HG03460 (cell line): ENCODE measurements at regions not wholly inside any gene's neighbourhood (a gene's known extent, or its start where the extent isn't known, plus 50 kb on each side); places are given as distances from the start of the nearest gene placed in this dataset.
"Not testable (repeated sequence)": the region's sequence is repeated elsewhere in the genome, so short reads cannot be mapped to it uniquely, and the experiment has no call there.

Experiments used
- ATAC-seq: cut with Tn5 transposase; IDR thresholded peaks from one replicate; pipeline ENCODE4 v1.9.1; 2021; ENCODE audit not compliant: unreplicated experiment

- ATAC-seq: no peak
Measured at GRCh38 chr1:163970699-163971098, 588.3 kb upstream of the PBX1 start.

DNA sequence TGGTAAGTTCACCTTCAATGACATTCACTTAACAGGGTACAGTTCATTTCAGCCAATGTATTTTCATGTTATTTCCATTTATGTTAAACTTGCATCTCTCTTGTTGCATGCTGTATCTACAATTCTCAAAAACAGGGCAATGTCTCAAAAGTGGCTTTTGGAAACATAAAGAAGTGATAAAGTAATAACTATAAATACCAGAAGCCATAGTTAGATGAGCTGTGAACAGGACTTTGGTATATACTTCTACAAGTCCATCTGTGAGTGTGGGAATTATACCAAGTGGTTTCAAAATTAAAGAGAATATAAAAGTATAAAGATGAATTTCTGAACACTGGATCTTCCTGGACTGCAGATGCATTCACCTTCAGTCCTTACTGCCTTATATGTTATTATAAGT, 585.4 kb upstream of the PBX1 start:
- ATAC-seq: no peak

- no peak for ATAC-seq
Measured at GRCh38 chr1:163974120-163974519, 584.9 kb upstream of the PBX1 start.

DNA sequence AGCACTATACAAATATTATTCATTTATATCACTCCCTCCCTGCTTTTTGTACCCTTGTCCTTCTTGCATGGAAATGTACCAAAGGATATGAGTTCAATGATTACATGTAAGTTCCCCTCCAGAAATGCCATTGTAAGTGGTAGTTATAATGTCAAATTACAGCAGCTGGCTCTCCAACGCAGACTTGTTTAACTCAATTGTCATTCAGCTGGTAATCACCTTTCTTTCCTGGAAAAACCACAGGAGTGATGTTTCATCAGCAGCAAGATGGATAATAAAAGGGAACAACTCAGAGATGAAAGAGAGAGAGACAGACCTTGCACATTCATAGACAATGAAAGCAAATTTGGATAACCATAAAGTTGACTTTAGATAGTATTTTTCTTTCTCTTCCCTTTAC, 578.6 kb upstream of the PBX1 start:
- no peak for ATAC-seq

DNA sequence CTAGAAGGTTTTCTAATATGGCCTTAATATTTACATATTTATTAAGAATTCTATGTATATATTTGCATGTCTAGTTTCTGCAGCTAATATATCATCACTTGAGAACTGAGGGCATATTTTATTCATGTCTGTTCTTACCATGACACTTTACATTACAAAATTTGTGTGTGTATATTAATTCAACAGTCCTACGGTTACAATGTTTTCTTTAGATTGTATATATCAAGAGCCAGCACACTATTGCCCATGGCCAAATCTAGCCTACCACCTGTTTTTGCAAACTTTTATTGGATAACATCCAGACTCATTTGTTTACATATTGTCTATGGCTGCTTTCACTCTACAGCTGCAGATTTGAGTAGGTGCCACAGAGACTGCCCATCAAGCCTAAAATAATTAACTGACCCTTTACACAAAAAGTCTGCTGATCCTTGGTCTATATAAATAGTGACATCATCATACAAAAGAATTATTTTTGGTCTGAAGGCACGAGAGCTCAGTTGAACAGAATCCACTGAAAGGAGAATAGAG, 577.4 kb upstream of the PBX1 start:
- no peak for ATAC-seq

- no peak for ATAC-seq
Measured at GRCh38 chr1:163983097-163983496, 575.9 kb upstream of the PBX1 start.

DNA sequence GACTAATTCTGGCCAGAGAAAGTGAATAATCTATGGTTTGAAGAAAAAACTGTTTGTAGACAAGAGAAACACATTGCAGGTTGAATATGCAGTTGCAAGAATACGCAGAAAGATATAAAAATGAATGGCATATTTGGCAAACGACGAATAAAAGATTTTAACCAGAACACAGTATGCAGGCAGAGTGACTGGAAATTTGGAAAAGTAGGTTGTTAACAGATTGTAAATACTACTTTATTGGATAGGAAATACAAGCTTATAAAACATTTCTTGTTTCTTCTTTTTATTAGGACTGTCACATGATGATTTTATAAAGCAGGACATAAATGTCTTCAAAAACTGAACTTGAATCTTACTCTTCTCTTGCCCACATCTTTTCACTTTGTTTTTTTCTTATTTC, 573.3 kb upstream of the PBX1 start:
- ATAC-seq: no peak

- ATAC-seq: no peak
Measured at GRCh38 chr1:163999131-163999530, 559.9 kb upstream of the PBX1 start.

- ATAC-seq: not testable (repeated sequence)
Measured at GRCh38 chr1:164006186-164006585, 552.8 kb upstream of the PBX1 start.

DNA sequence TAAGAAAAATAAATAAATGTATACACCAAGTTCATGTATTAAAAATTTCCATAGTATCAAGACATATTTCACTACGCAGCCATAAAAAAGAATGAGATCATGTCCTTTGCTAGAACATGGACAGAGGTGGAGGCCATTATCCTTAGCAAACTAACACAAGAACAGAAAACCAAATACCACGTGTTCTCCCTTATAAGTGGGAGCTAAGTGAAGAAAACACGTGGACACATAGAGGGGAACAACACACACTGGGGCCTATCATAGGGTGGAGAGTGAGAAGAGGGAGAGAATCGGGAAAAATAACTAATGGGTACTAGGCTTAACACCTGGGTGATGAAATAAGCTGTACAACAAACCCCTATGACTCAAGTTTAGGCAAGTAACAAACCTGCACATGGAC, 552.4 kb upstream of the PBX1 start:
- no peak for ATAC-seq

- ATAC-seq: no peak
Measured at GRCh38 chr1:164017239-164017638, 541.7 kb upstream of the PBX1 start.

DNA sequence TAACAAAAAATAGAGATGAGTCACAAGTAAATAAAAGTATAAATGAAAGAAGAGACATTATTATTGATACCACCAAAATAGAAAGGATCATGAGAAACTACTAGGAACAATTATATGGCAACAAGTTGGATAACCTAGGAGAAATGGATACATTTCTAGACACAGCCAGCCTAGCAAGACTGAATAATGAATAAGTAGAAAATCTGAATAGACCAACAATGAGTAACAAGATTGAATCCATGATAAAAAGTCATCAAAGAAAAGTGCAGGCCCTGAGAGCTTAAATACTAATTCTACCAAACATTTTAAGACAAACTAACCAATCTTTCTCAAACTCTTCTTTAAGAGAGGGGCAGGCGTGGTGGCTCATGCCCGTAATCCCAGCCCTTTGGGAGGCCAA, 538.6 kb upstream of the PBX1 start:
- no peak for ATAC-seq

DNA sequence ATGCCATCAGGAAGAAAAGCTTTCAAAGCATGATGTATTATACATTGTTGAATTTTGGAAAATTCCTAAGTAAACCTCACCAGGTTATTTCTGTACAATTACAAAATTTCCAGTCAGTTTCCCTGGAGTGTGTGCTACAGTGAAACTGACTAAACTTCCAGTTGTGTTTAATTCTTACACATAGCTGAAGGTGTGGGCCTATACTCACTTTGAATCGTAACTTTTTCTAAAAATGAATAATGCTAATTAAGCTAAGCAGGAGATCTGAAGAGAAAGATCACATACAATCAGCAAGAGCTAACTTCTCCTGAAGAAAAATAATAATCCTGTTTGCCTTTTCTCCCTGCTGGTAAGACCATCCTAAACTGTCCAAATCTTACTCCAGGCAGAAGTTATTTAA, 537.2 kb upstream of the PBX1 start:
- ATAC-seq: no peak

GRCh38 chr1:164033782-164034181, 525.2 kb upstream of the PBX1 start:
- no peak for ATAC-seq

- ATAC-seq: no peak
Measured at GRCh38 chr1:164040754-164041153, 518.2 kb upstream of the PBX1 start.

DNA sequence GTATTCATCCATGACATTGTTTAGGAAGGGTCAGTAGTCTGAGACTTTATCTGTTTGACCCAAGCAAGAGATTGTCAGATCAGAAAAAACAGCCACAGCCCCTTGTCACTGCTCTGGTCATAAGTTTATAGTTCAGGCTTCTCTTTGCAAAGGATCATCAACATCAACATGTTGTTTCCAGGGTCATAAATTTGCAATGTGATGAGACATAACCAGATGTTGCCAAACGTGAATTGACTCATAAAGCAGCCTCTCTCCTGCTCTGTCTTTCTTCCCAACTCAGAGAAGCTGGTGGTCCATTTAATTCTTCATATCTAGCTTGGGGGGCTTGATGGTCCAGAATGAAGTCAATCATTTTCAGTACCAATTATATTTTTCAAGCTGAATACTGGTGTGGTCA, 507.2 kb upstream of the PBX1 start:
- ATAC-seq: no peak

DNA sequence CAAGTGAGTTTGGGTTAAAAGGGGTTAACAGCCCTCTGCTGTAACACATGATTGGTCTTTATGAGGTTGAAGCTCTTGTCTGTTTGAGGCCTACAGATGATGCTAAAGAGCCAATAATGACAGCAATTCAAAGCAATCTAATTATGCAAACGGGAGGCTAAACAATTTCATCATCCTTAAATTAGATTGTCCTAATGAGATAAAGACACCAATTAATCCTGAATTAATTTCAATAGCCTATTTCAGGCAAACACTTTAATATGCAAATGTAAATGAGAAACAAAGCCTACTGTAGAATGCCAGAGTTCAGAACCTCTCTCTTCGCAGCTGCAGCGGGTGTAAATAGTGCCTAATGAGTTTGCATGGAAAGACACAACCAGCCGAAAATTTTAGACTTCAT, 504.7 kb upstream of the PBX1 start:
- ATAC-seq: no peak

- no peak for ATAC-seq
Measured at GRCh38 chr1:164058198-164058597, 500.8 kb upstream of the PBX1 start.

DNA sequence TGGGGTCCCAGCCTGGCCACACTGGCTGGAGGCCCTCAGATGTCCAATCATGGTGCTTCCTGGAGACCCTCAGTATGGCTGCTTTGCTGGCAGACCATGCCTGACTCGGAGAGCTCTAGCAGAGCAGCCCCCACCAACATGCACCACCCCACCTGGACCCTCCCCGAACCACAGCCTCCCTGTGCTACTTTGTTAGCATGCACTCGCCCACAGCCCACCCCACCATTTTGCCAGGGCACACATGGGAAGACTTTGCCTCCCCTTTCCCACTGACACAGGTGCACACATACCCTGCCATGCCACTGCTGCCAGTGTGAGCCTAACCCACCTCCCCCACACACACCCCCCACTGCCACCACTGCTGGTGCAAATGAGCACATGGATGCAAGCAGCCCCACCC, 497.5 kb upstream of the PBX1 start:
- no peak for ATAC-seq

GRCh38 chr1:164064501-164064900, 494.5 kb upstream of the PBX1 start:
- ATAC-seq: no peak

DNA sequence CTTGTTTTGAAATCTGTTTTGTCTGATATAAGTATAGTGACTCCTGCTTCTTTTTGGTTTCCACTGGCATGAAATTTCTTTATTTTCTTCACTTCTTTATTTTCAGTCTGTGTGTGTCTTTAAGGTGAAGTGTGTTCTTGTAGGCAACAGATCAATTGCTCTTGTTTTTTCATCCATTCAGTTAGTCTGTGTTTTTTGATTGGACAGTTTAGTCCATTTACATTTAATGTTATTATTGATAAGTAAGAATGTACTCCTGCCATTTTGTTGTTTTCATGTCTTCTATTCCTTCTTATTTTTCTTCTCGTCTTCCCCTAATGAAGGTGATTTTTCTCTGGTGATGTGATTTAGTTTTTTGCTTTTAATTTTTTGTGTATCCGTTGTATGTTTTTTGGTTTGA, 487.7 kb upstream of the PBX1 start:
- no peak for ATAC-seq

- ATAC-seq: no peak
Measured at GRCh38 chr1:164086832-164087231, 472.2 kb upstream of the PBX1 start.

- no peak for ATAC-seq
Measured at GRCh38 chr1:164087906-164088453, 471.0 kb upstream of the PBX1 start.
